ENCODE measurements at regions not wholly inside any gene's neighbourhood (a gene's known extent, or its start where the extent isn't known, plus 50 kb on each side); places are given as distances from the start of the nearest gene placed in this dataset.

- Mint-ChIP-seq H3K27me3 (ENCODE audit: low read depth, poor library complexity) (peaks cover 3% of the 10 kb centered on the region), H3K9me3 (no peaks in the 10 kb centered on the region), H3K36me3 (ENCODE audit: low read depth) (no peaks in the 10 kb centered on the region), H3K27ac (no peak overlapping the region), H3K4me3 (no peak overlapping the region), H3K4me1 (no peaks in the 10 kb centered on the region)
- TF ChIP-seq CTCF (IDR thresholded peaks at IDR 0.05) = no peak
- no peak for DNase-seq
These were observed 51.9 kb upstream of the EP300 start for GRCh38 chr22:41040483-41040882.

DNA sequence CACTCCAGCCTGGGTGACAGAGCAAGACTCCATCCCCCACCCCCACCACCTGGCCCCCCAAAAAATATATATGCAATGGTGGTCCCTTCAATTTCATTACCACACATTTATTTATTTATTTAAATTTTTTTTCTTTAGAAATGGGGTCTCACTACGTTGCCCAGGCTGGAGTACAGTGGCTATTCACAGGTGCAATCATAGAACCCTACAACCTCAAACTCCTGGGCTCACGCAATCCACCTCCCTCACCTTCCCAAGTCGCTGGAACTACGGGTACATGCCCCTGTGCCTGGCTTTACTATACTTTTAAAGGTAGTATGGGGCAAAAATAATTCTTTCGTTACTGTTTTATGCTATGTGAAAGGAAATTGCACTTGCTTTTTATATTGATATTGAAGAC lies 50.9 kb upstream of the EP300 start:
- Mint-ChIP-seq H3K27me3 (ENCODE audit: low read depth, poor library complexity) (peaks cover 3% of the 10 kb centered on the region), H3K4me1 (no peaks in the 10 kb centered on the region), H3K9me3 (no peaks in the 10 kb centered on the region), H3K27ac (no peak overlapping the region), H3K4me3 (no peak overlapping the region), H3K36me3 (ENCODE audit: low read depth) (no peaks in the 10 kb centered on the region)
- no peak for DNase-seq
- TF ChIP-seq CTCF (IDR thresholded peaks at IDR 0.05) = no peak
